HCT116 (cell line): ENCODE measurements at regions not wholly inside any gene's neighbourhood (a gene's known extent, or its start where the extent isn't known, plus 50 kb on each side); places are given as distances from the start of the nearest gene placed in this dataset.

Experiments
- EZH2 ChIP-seq: fragments of 200-600 bp; sonication (generic); IDR thresholded peaks from 2 replicates; pipeline ENCODE4 v1.6.1; 2017; ENCODE audit warnings: antibody characterized with exemption, mixed run types
- JUND ChIP-seq: IDR thresholded peaks from 2 replicates; pipeline ENCODE4 v1.6.1; 2012
- MAX ChIP-seq: IDR thresholded peaks from 2 replicates; pipeline ENCODE4 v1.6.1; 2012
- POLR2A ChIP-seq: IDR thresholded peaks from 2 replicates; pipeline ENCODE4 v1.7.0; 2011; ENCODE audit warnings: borderline replicate concordance; ENCODE audit not compliant: insufficient read depth, insufficient read length; ENCODE audit errors: extremely low read depth
- POLR2AphosphoS5 ChIP-seq: IDR thresholded peaks from 2 replicates; pipeline ENCODE4 v1.6.1; 2011; ENCODE audit warnings: mild to moderate bottlenecking, low read depth, low read length, moderate library complexity
- SIN3A ChIP-seq: IDR thresholded peaks from 2 replicates; pipeline ENCODE4 v1.6.1; 2012; ENCODE audit warnings: low read depth
- TCF7L2 ChIP-seq: IDR thresholded peaks from 2 replicates; pipeline ENCODE4 v1.7.0; 2011; ENCODE audit warnings: borderline replicate concordance, inconsistent platforms; ENCODE audit not compliant: insufficient read depth, insufficient read length; ENCODE audit errors: extremely low read depth
- ZBTB33 ChIP-seq: IDR thresholded peaks from 2 replicates; pipeline ENCODE4 v1.6.1; 2011; ENCODE audit warnings: mild to moderate bottlenecking, low read length, moderate library complexity; ENCODE audit not compliant: insufficient replicate concordance; ENCODE audit errors: extremely low read depth
- TF ChIP-seq, protein P1 (sequence below), 3 experiments: fragments of 200-600 bp in 1 of 3; sonication (generic) in 1 of 3; IDR thresholded peaks in 2 of 3; conservative IDR thresholded peaks in 1 of 3; 2 replicates each; pipeline ENCODE4 v1.5.1; 2012 to 2017; ENCODE audit warnings: low read depth in 2 of 3, low read length in 2 of 3, antibody characterized with exemption in 1 of 3, borderline replicate concordance in 1 of 3, control low read depth in 1 of 3, mild to moderate bottlenecking in 1 of 3, mixed read lengths in 1 of 3, mixed run types in 1 of 3, moderate library complexity in 1 of 3; ENCODE audit not compliant: insufficient read depth in 1 of 3

- no peak for TF ChIP-seq MAX
- TF ChIP-seq POLR2A: no peak
- no peak for TF ChIP-seq SIN3A
- TF ChIP-seq, protein P1, sequence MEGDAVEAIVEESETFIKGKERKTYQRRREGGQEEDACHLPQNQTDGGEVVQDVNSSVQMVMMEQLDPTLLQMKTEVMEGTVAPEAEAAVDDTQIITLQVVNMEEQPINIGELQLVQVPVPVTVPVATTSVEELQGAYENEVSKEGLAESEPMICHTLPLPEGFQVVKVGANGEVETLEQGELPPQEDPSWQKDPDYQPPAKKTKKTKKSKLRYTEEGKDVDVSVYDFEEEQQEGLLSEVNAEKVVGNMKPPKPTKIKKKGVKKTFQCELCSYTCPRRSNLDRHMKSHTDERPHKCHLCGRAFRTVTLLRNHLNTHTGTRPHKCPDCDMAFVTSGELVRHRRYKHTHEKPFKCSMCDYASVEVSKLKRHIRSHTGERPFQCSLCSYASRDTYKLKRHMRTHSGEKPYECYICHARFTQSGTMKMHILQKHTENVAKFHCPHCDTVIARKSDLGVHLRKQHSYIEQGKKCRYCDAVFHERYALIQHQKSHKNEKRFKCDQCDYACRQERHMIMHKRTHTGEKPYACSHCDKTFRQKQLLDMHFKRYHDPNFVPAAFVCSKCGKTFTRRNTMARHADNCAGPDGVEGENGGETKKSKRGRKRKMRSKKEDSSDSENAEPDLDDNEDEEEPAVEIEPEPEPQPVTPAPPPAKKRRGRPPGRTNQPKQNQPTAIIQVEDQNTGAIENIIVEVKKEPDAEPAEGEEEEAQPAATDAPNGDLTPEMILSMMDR (IDR thresholded peaks at IDR 0.05 in 2 of 3, conservative IDR thresholded peaks at IDR 0.05 in 1 of 3; ENCODE audit: borderline replicate concordance in 1 of 3, insufficient read depth in 1 of 3, low read depth in 2 of 3, low read length in 2 of 3): no peak
- no peak for TF ChIP-seq TCF7L2
- TF ChIP-seq POLR2AphosphoS5: no peak
- TF ChIP-seq EZH2: no peak
- no peak for TF ChIP-seq ZBTB33
- no peak for TF ChIP-seq JUND
Measured at GRCh38 chr5:145242551-145242950, 592.6 kb downstream of the PRELID2 start.
